Stomach (tissue), 8 donors: ENCODE measurements at regions not wholly inside any gene's neighbourhood (a gene's known extent, or its start where the extent isn't known, plus 50 kb on each side); places are given as distances from the start of the nearest gene placed in this dataset.

ENCODE experiments used
- DNase-seq, 2 donors: peaks; one replicate each; pipeline versions ENCODE4 v3.0.0 to v3.0.0-alpha.2; 2013 to 2019
- H3K27ac ChIP-seq, 5 donors: fragments of 200-600 bp in 4 of 5; sonication (generic) in 4 of 5; one replicate each; pipeline ENCODE4 v1.5.1; 2013 to 2019; ENCODE audit warnings: mild to moderate bottlenecking in 1 of 5, moderate library complexity in 1 of 5
- H3K27me3 ChIP-seq, 3 donors: fragments of 200-600 bp; sonication (generic); one replicate each; pipeline ENCODE4 v1.5.1; 2017 to 2019; ENCODE audit warnings: mixed run types in 1 of 3
- H3K36me3 ChIP-seq, 4 donors: fragments of 200-600 bp; sonication (generic); 1 replicate in 3 of 4; 2 replicates in 1 of 4; pipeline ENCODE4 v1.5.1; 2016 to 2019
- H3K4me1 ChIP-seq, 4 donors: fragments of 200-600 bp; sonication (generic); one replicate each; pipeline ENCODE4 v1.5.1; 2016 to 2019
- H3K4me3 ChIP-seq, 4 donors: fragments of 200-600 bp; sonication (generic) in 3 of 4; one replicate each; pipeline ENCODE4 v1.5.1; 2016 to 2019; ENCODE audit warnings: mild to moderate bottlenecking in 1 of 4
- H3K9me3 ChIP-seq, 4 donors: fragments of 200-600 bp; sonication (generic); one replicate each; pipeline ENCODE4 v1.5.1; 2016 to 2019
- CTCF ChIP-seq, 7 experiments: fragments of 450-650 bp in 4 of 7; fragments of 200-600 bp in 3 of 7; sonication (generic) in 3 of 7; IDR thresholded peaks; one replicate each; pipeline ENCODE4 v1.5.1; 2016 to 2019; ENCODE audit warnings: antibody characterized with exemption in 7 of 7, control low read depth in 2 of 7, mild to moderate bottlenecking in 1 of 7
- EP300 ChIP-seq: sonication (generic); formaldehyde crosslinking; IDR thresholded peaks from one replicate; pipeline ENCODE4 v1.6.1; 2017; ENCODE audit warnings: antibody characterized with exemption
- POLR2A ChIP-seq, 4 donors: fragments of 450-650 bp; IDR thresholded peaks; one replicate each; pipeline ENCODE4 v1.6.1; 2016; ENCODE audit warnings: antibody characterized with exemption in 4 of 4, control low read depth in 2 of 4, mild to moderate bottlenecking in 1 of 4, moderate library complexity in 1 of 4
- POLR2AphosphoS5 ChIP-seq, 3 donors: sonication (generic); formaldehyde crosslinking; IDR thresholded peaks; one replicate each; pipeline ENCODE4 v1.6.1; 2016; ENCODE audit warnings: antibody characterized with exemption in 3 of 3
- WGBS, 5 donors: extraction: QIAGEN DNeasy Blood & Tissue Kit in 3 of 5; methylation state at CpG; one replicate each; pipeline versions ENCODE4 v1.1.5 to v1.1.7; 2013 to 2018; 5-methylcytosine and 5-hydroxymethylcytosine counted together
- intact Hi-C: fragments of 100-400 bp; cut with DNase I; formaldehyde crosslinking; loops from one replicate; pipeline ENCODE4 v1.15.1; 2023; ENCODE audit warnings: low total_unique reads
- donor health status: healthy with polysubstance abuse.
- donor health status: Bipolar disorder and iron deficiency.
- donor health status: healthy.

- Histone ChIP-seq H3K27ac (no peak overlapping the region), H3K27me3 (no peaks in the 10 kb centered on the region), H3K9me3 (no peaks in the 10 kb centered on the region), H3K36me3 (no peaks in the 10 kb centered on the region), H3K4me1 (peaks cover 0 to 16% (median 0%) of the 10 kb centered on the region in 4 donors), H3K4me3 (no peak overlapping the region)
- peak in 1 of 2 donors; percentile 34 for DNase-seq
- TF ChIP-seq POLR2A (IDR thresholded peaks at IDR 0.05) (no peak), CTCF (IDR thresholded peaks at IDR 0.05) (no peak), EP300 (no peak), POLR2AphosphoS5 (IDR thresholded peaks at IDR 0.05) (no peak)
- WGBS, 5 donors = 71 to 79% (median 77%) methylated on average over 4 of the region's 4 CpGs
- intact Hi-C loops = no loop called here
Observed at GRCh38 chr5:40401284-40402006, 278.3 kb upstream of the PTGER4 start.

GRCh38 chr5:40400245-40400644 lies 279.5 kb upstream of the PTGER4 start:
- no peaks in the 10 kb centered on the region for H3K27me3 ChIP-seq
- 84 to 94% (median 86%) methylated on average over 1 of the region's 1 CpG for WGBS, 5 donors
- no peak overlapping the region for H3K27ac ChIP-seq
- H3K9me3 ChIP-seq = no peaks in the 10 kb centered on the region
- peaks cover 0 to 5% (median 0%) of the 10 kb centered on the region in 4 donors for H3K4me1 ChIP-seq
- no peak overlapping the region for H3K4me3 ChIP-seq
- DNase-seq = no peak
- intact Hi-C loops = no loop called here
- H3K36me3 ChIP-seq = no peaks in the 10 kb centered on the region
- no peak for TF ChIP-seq POLR2A (IDR thresholded peaks at IDR 0.05)
- no peak for TF ChIP-seq EP300
- no peak for TF ChIP-seq POLR2AphosphoS5 (IDR thresholded peaks at IDR 0.05)
- TF ChIP-seq CTCF (IDR thresholded peaks at IDR 0.05) = no peak

- 95 to 100% (median 97%) methylated on average over 1 of the region's 1 CpG for WGBS, 5 donors
- TF ChIP-seq CTCF (IDR thresholded peaks at IDR 0.05) = no peak
- TF ChIP-seq POLR2A (IDR thresholded peaks at IDR 0.05) = no peak
- TF ChIP-seq POLR2AphosphoS5 (IDR thresholded peaks at IDR 0.05) = no peak
- no peak for TF ChIP-seq EP300
Observed at GRCh38 chr5:40399349-40399748, 280.4 kb upstream of the PTGER4 start.

GRCh38 chr5:40397976-40398375 lies 281.7 kb upstream of the PTGER4 start:
- no peak for DNase-seq
- TF ChIP-seq CTCF (IDR thresholded peaks at IDR 0.05) = no peak
- TF ChIP-seq EP300 = no peak
- no peak for TF ChIP-seq POLR2AphosphoS5 (IDR thresholded peaks at IDR 0.05)
- TF ChIP-seq POLR2A (IDR thresholded peaks at IDR 0.05) = no peak
- no peak overlapping the region for H3K4me3 ChIP-seq
- no peaks in the 10 kb centered on the region for H3K27me3 ChIP-seq
- no peaks in the 10 kb centered on the region for H3K4me1 ChIP-seq
- intact Hi-C loops = no loop called here
- no peaks in the 10 kb centered on the region for H3K36me3 ChIP-seq
- H3K27ac ChIP-seq = no peak overlapping the region
- WGBS, 5 donors = 92 to 100% (median 96%) methylated on average over 1 of the region's 1 CpG
- no peaks in the 10 kb centered on the region for H3K9me3 ChIP-seq

More at GRCh38 chr5:40399349-40399748, 280.4 kb upstream of the PTGER4 start:
- Histone ChIP-seq H3K4me1 (no peaks in the 10 kb centered on the region), H3K27me3 (no peaks in the 10 kb centered on the region), H3K36me3 (no peaks in the 10 kb centered on the region), H3K27ac (no peak overlapping the region), H3K4me3 (no peak overlapping the region), H3K9me3 (no peaks in the 10 kb centered on the region)
- no peak for DNase-seq
- intact Hi-C loops = no loop called here
